ENCODE measurements at regions not wholly inside any gene's neighbourhood (a gene's known extent, or its start where the extent isn't known, plus 50 kb on each side); places are given as distances from the start of the nearest gene placed in this dataset.

DNA sequence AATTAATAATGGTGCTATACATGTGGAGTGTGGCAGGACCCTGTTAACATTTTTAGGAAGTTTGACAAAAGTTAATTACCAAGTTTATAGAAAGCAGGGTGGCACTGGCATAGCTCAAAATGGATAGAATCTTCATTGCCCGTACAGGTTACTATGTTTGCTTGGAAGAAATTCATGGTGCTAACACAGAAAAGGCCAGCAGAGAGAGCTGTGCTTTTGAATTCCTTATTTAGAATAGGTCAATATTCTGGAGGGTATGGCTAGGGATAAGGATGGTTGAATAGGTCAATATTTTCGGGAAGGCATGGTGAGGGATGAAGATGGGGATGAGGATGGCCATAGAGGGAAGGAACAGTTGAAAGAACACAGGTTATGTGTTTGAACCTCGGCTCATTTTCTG lies 345.1 kb downstream of the LMO4 start:
- DNase-seq (ENCODE audit: low read depth in 2 of 3, low spot score in 2 of 3), result no peak

DNA sequence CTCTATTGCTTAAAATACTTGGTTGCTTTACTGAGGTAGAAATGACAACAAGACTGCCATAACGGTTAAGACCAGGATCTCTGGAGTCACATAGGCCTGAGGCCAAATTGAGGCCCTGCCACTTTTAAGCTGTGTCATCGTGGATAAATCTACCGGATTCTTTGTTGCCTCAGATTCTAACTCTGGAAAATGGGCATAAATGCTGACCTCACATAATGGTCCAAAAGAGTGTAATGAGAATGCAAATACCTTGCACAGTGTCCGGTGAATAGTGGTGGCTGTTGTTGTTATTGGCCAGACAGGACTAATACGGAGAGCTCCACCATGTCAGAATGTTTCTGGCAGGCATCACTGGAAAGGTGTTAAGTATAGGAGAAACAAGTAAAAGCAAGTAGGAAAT lies 346.1 kb downstream of the LMO4 start:
- DNase-seq (ENCODE audit: low read depth in 2 of 3, low spot score in 2 of 3), result no peak

DNA sequence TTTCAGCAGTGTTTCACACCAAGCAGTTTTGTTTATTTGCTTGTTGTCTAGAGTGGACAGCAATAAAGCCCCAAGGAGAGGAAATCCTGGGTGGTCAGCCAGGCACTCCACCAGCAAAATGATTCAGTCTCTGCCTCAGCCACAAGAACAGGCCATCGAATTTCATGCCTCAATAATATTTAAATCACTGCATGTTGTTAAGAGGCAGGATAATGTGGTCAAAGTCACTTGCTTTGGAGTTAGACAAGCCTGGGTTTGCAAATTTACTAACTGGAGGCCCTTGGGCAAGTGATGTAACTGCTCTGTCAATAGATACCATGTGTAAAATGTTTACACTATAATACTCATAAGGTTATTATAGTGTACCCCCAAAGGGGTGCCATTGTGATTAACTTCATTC lies 349.6 kb downstream of the LMO4 start:
- DNase-seq (ENCODE audit: low read depth in 2 of 3, low spot score in 2 of 3), result no peak

DNA sequence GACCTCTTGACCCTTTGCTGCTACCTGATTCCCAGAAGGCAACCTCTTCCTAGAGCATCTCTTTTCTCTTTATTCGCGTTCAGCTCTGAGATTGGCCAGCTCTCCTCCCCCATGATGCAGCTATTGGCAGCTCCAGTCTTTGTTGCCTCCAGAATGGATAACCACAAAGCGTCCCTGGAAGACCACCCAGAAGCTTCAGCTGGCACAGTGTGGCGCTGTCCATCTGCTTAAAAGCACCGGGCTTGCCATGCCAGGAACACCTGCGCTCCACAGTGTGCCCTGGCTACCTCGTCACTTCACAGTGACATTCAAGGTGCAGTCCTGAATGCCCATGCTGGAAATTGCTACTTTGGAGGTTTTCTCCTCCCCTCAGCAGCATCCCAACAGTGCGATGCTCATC lies 353.9 kb downstream of the LMO4 start:
- DNase-seq (ENCODE audit: low read depth in 2 of 3, low spot score in 2 of 3), result no peak

DNA sequence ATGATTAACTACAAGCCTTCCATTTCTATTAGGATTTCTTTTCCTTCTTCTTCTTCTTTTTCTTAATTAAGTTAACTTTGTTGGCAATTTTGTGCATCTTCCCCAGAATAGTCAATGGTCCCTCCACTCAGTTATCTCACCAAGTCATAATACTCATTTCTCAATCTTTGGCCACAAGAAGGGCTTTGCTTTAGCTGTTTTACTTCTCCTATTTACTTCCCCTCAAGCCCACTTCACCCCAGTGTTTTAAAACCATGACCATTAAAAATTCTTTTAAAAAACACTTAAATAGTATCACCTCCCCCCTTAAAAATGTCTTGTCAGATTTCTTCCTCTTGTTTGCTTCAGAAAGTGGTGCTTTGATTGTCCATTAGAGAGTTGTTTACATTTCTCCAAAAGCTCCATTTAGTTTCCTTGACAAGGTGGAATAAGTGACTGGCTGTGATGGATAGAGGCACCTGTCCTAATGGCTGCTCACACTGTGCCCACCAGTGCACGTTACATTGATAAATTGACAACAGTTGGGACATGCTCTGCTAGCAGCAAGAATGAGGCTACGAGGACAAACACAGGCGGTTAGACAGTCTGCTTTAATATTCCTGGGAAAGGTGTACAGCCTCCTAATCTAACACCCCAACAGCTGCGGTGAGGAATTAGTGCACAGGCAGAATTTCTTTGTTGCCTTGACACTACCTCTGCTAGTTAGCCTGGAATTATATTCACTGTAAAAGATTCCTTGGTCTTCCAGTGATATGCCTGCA lies 354.7 kb downstream of the LMO4 start:
- no peak for DNase-seq (ENCODE audit: low read depth in 2 of 3, low spot score in 2 of 3)

DNA sequence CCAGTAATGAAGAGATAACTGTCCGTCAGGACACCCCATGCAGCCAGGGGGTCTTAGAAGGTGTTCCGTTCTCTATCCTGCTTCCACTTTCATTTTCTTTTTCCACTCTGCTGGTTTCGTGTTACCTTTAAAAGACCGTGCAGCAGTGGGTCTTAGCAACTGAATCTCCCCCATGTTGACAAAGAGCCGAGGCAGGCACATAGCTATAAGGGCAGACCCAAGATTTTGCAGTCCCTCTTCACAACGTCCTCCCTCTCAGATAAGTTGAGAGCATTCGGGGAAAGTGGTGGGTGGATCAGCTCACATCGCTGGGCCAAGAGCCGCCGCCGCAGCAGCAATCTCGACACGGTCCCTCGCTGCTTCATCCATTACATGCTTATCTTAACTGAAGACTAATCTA lies 355.5 kb downstream of the LMO4 start:
- DNase-seq (ENCODE audit: low read depth in 2 of 3, low spot score in 2 of 3), result no peak

DNA sequence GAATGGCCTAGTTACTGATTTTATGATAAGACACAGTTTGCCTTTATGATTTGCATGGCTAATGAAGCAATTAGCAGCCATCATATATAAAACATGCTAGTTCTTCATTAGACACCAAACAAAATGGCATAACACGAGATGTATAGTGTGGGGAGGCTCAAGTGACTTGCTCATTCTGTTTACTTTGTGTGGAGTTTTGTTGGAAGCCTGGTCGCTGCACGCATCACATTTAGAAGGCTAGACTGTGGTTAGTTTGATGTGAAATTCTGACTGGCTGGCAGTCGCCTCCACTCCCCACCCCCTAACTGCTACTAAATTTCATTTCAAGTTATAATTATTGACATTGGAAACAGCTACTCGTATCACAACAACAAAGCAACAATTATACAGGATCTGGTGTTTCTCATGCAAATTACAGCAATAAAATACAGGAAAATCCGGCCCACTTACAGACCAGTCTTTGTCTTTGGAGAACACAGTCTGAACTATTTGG lies 356.1 kb downstream of the LMO4 start:
- no peak for DNase-seq (ENCODE audit: low read depth in 2 of 3, low spot score in 2 of 3)

DNA sequence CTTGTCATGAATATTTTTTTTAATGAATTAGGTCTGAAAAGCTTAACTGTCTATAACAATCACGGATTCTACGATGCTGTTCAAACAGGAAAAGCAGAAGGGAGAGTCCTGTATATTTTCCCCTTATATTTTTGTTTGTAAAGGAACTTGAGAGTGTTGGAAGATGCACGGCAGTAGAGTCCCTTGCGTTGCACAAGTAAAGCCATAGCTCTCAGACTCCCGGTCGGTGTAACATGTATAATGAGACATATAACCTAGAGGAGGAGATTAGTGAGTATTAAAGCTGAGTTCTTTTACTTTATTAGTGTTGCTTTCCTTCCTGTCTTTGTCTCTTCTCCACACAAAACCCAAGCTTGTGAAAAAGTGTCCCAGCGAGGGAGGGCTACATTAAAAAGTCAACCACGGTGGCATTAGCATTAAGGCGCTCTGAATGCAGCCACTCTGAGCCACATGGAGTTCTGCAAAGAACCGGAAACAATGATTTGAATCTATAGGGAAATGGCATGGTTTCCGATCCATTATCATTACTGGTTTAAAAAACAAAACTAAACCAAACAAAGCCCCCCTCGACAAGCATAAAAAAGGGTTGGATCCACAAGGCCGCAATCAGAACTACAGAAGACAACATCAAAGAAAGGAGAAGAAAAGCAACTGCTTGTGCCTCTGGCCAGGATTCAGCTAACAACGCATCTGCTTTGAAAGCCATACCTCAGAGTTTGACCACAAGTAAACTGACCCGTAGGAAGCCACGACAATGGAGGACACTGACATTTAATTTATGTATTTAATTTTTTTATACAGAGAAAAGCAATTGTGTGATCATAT lies 356.8 kb downstream of the LMO4 start:
- no peak for DNase-seq (ENCODE audit: low read depth in 2 of 3, low spot score in 2 of 3)

DNA sequence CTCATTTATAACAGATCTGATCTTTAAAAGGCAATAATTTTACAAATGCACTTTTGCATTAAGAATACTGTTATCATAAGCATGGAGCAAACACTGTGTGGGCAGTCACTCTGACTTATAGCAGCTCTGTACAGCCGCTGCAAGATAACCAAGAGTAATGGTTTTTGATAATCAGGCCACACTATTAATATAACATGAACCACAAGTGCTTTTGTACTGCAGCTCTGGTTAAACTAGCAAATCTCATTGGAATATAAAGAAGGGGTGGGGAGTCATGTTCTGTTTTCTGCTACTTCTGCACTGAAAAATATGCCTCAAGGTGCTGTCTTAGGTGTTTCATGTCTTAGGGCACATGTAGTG lies 357.4 kb downstream of the LMO4 start:
- DNase-seq (ENCODE audit: low read depth in 2 of 3, low spot score in 2 of 3), result no peak

DNA sequence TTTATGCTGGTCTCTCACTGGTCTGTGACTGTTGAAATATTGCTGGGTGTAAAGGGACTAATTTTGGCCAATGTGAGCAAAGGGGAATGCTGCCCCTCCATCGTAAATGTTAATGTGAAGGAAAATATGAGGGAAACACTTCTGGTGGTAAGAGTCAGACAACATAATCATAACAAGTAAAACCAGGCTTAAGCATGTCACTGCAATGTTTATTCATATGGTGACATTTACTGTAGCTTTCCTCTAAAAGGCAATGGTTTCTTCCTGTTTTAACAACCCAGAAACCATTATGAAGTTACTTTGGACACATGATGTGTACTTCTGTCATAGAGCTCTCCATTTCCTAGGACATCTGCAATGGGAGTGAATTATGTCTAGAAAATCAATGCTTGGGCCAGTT lies 358.0 kb downstream of the LMO4 start:
- no peak for DNase-seq (ENCODE audit: low read depth in 2 of 3, low spot score in 2 of 3)

DNA sequence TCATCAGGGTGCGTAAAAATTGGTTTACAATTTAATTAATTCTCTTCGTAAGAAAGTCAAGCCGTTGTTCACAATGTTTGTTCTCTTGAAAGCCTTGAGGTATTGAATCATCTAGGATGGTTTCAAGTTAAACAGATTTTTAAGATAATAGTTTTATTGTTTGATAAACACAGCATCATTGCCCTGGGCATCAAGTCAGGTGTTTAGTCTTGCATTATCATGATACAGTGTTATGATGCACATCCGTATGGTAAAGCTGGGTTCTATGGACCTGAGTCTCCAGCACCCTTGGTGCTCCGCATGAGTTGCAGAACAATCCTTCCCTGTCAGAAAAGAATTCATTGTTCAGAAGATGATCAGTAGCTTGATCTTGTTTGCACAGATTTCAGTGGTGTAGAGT lies 359.5 kb downstream of the LMO4 start:
- DNase-seq (ENCODE audit: low read depth in 2 of 3, low spot score in 2 of 3), result no peak

DNA sequence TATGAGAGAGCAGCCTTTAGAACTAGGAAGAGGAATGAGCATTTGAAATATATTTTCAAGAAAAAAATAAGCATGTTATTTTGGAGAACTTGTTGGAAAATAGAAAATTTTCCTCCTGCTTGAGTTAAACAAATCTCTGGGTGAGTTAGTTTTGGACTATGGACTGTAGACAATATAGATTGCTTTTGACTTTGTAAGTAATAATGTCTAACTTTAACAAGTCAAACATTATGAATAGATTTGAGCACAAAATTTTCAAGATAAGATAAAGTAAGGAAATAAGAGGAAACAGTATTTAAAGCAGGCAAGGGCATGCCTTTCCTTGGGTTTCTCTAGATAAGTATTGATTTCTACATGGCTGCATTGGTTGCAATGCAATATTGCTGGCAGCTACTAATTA lies 360.8 kb downstream of the LMO4 start:
- DNase-seq (ENCODE audit: low read depth in 2 of 3, low spot score in 2 of 3), result no peak

DNA sequence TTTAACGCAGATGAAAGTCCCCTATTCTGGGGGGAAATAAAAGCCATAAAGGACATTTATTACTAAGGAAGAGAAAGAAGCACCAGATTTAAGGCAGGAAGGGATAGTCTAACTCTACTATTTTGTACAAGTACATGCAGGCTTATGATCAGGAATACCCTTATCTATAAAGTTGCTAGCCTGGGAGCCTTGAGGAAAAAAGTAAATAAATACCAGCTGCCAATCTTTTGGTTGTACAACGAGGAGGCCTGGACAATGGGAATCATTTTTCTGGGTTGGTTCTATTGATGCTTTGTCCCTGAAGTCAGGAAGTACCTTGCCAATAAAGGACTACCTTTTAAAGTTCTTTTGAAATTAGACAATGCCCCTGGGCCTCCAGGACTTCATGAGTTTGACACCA lies 367.8 kb downstream of the LMO4 start:
- DNase-seq (ENCODE audit: low read depth in 2 of 3, low spot score in 2 of 3), result no peak

DNA sequence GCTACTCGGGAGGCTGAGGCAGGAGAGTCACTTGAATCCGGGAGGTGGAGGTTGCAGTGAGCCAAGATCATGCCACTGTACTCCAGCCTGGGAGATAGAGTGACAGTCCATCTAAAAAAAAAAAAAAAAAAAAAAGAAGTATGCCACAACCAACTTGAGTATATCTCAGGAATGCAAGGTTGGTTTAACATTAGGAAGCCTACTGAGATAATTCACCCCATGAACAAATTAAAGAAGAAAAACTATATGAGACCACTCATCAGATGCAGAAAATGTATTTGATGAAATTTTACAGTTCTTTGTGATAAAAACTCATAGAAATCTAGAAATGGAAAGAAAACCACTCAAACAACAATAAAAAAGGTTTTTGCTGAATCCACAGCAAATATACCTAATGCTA lies 373.8 kb downstream of the LMO4 start:
- no peak for DNase-seq (ENCODE audit: low read depth in 2 of 3, low spot score in 2 of 3)

DNA sequence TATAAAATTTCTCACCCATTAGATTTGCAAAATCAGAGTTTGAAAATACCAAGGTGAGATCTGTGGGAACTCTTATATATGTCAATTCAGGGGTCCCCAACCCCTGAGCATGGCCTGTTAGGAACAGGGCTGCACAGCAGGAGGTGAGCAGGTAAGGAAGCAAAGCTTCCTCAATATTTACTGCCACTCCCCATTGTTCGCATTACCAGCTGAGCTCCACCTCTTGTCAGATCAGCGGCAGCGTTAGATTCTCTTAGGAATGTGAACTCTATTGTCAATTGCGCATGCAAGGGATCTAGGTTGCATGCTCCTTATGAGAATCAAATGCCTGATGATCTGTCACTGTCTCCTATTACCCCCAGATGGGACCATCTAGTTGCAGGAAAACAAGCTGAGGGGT lies 376.6 kb downstream of the LMO4 start:
- no peak for DNase-seq (ENCODE audit: low read depth in 2 of 3, low spot score in 2 of 3)

DNA sequence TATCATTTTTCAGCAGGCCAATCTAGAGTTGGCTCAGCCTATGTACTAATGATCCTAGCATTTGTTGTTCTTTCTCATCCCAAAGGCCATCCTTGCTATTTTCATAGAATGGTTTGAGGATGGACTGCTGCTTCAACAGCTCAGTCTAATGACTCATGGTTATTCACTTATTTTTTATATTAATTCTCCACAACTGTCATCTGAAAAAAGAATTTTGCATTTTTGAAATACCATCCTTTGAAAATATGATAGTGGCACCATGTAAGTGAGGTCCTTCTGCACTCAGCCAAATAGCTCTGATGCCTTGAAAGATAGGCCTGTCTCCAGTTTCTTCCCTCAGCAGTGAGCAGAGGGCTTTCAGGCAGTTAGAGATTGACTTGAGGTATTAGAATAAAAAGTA lies 377.5 kb downstream of the LMO4 start:
- no peak for DNase-seq (ENCODE audit: low read depth in 2 of 3, low spot score in 2 of 3)

DNA sequence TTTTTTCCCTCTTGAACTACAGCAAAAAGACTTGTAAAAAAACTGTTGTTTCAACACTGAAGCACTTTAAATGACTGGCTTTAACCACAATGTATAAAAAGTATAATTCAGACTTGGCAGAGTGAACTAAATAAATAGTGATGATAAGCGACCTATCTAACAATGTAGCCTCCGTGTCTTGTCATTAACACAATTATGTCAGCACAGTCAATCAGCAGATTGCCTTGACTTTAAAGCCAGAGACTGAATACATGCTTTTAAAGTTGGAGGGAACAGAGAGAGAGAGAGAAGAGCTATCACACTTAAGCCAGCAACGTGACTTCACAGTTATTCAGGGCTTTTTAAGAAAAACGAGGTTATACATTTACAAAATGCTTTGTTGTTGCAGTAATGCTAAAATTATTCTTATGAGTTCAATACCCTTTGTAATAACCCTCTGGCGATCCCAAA lies 378.1 kb downstream of the LMO4 start:
- no peak for DNase-seq (ENCODE audit: low read depth in 2 of 3, low spot score in 2 of 3)

DNA sequence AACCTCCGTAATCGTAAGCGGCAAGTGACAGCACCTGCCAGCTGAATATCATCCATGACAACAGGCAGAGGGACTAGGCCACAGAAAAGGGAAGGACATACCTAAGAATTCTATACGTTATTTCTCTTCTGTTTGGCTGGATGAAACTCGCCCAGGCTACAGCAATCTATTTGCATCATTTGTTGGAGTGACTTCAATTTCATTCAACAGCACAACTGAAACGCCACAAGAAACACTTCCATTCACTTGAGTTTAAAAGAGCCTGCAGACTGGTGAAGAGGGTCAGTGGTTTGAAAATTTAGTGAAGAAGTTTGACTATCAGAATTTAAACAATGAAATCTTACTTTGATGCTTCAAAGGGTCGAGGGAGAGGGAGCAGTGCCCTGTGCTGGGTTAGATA lies 378.7 kb downstream of the LMO4 start:
- DNase-seq (ENCODE audit: low read depth in 2 of 3, low spot score in 2 of 3), result no peak

DNA sequence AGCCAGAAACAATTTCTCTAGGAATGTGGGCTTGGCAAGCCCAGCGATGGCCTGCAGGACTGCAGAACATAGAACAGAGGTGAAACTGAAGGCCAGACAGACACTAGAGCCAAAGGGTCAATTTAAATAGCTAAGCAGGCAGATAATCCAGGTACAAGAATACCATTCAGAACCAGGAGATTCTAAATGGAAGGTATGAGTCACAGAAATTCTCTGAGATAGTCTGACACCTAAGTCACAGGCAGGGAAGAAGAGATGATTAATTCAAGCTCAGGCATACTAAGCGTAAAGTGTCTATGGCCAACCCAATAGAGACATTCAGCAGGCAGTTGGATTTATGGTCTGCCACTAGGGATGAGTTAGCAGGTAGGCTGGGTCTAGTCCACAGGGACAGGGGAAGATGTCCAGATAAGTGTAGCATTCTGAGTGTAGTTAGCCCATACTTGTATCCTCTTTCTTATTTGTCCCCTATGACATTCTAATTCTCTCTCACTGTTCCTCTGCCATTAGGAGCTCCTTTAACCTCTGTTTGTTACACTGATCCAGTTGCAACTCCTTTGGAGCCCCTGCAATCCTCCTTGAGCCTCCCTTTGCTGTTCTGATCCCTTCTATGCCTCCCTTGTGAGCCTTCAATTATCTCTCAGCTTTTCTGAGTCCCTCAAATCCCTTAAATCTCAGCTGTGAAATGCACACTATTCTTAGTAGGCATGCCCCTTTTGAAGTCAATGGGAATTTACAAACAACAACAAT lies 383.8 kb downstream of the LMO4 start:
- no peak for DNase-seq (ENCODE audit: low read depth in 2 of 3, low spot score in 2 of 3)

DNA sequence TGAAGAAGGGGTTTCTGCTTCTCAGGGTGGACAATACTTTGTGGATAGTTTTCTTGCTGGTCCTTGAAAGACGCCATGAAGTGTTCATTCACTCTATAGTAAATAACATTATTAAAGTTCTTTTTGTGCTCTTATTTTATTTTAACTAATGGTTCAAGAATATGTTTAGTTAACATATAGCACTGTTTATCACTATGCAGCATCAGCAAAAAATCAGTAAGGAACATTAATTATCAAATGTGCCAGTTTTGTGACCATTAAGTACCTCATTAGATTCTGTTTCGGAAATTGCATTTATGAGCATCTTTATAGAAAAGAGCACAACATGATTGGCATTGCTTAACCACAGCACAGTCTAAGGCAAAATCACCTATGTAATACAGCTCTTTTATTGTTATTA lies 385.6 kb downstream of the LMO4 start:
- DNase-seq (ENCODE audit: low read depth in 2 of 3, low spot score in 2 of 3), result no peak

DNA sequence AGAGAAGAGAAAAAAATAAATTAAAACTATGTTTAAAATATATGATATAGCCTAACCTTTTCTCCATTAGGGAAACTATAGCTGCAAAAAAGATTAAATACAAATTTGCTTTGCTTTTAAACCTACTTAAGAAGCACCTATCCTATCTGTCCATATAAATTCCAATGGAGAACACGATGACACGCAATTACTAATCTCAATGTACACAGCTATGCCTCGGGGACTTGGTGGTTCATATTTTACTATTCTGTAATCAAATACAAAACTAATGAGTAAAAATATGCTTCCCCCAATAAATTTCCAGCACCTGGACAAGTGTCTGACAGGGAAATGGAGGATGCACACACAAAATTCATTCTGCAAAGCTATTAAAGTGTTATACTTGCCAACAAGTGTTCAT lies 386.4 kb downstream of the LMO4 start:
- DNase-seq (ENCODE audit: low read depth in 2 of 3, low spot score in 2 of 3), result no peak

DNA sequence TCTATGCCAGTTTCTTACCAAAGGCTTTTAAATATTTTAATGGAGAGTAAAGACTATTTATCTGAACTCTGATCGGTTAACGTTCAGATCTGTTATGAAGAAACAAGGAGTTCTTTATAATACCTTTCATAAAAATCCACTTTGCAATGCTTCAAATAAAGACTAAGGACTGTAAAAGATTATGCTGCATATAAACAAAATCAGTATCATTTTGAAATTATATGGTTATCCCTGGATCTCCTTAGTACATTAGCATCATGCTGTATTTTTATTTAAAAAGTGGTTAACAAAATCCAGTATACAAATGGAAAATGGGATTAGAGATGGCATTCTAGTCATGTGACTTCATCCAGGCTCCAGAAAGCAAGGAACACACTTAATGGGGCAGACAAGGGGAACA lies 386.8 kb downstream of the LMO4 start:
- DNase-seq (ENCODE audit: low read depth in 2 of 3, low spot score in 2 of 3), result no peak
